ENCODE measurements at regions not wholly inside any gene's neighbourhood (a gene's known extent, or its start where the extent isn't known, plus 50 kb on each side); places are given as distances from the start of the nearest gene placed in this dataset.

DNA sequence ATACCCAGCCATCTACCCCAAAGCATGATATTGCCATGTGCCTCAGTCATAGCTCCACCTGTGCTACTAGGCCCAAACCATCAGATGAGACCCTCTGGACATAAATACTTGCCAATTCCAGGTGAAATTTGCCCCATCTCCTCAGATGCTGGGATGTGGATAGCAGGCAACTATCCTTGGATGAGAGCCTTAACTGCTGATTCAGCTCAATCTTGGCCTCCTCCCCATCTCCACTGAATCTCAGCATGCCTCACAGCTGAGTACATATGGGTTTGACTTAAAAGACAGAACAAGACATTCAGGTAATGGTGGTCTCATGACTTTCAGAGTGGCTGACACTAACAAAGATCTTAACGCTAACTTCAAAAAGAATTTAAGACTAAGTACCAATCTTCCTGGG is 50.8 kb upstream of the KLHL13 start:
- no peak for DNase-seq (ENCODE audit: low spot score)

DNA sequence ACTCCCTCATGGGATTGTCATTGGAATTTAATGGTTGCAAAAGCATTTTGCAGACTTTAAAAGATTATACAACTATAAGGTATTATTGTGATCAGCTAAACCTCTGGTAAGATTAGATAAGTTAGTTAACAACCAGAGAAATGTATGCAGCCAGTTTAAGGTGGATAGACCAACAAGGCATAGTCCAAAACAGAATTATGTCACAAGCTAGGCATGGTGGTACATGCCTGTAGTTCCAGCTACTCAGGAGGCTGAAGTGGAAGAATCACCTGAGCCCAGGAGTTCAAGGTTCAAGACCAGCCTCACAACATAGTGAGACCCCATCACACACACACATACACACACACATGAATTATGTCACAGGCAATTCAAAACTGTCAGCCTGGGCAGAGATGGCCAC is 54.7 kb upstream of the KLHL13 start:
- DNase-seq (ENCODE audit: low spot score): no peak

DNA sequence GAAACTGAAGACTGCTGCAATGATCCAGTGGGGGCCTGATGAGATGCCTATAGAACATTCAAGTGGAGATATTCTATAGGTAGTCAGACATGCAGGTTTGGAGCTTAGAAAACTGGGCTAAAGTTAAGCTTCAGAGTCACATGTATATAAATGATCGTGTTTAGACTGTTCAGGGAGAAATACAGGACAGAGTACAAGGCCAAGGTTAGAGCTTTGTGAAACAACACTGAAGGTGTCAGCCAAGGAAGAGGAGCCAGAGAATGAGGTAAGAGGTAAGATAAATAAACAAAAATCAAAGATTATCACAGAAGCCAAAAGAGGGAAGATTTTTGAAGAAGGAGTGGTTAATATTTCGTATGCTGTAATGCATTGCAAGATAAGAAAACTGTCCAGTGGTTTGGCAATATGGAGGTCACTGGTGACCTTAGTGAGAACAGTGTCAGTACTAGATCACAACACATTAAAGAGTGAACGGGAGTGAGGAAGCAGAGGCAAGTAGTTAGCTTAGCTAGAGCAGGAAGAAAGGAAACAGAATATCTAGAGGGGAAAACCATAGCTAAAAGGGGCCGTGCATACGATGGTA is 58.0 kb upstream of the KLHL13 start:
- no peak for DNase-seq (ENCODE audit: low spot score)

DNA sequence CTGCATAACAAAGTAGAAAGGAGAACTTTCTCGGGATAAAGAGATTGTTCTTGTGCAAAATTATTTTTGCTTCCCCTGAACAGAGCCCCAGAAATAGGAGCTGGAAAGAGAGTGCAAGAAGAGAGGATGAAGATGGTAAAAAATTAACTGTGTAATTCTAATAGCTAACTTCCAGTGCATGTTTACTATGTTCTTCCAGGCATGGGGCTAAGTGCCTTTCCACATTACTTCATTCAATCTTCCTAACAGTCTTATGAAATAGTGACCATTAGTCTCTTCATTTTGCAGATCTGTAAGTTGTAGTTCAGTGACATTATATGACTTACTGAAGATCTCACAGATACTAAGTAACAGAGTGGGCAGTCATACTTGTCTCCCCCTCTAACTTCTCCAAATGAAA is 61.1 kb upstream of the KLHL13 start:
- no peak for DNase-seq (ENCODE audit: low spot score)

DNA sequence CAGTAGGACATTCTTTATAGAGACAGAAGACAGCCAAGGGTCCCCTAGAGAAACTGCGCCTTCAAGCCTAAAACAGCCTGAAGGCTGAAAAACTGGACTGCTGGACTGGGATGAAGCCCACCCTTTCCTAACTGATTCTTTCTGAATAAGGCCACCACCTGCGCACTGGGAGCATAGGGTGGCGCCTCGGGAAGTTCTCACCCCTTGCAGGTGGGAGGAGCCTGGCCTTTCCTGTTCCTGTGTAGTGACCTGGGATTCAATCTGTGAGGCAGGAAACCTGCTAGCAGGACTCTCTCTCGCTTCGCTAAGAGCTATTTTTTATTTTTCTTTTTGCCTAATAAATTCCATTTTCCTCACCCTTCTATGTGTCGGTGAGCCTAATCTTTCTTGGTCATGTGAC is 61.8 kb upstream of the KLHL13 start:
- DNase-seq (ENCODE audit: low spot score): no peak

DNA sequence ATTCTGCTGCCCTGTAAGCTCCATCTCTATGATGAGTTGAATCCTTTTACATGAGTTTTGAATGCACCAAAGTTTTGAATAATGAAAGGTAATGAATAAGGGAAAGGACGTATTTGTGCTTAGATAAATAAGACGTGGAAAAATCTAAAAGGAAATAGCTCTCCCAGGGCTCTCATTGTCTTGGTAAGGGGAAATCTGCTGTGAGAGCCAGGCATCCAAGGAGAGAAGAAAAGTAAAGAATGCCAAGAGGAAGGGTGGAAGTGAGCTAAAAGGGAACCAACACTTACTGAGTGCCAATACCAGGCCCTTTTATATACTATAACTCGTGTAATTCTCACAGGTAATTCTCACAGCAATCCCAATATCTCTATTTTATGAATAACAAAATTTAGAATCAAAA is 62.6 kb upstream of the KLHL13 start:
- DNase-seq (ENCODE audit: low spot score): no peak

DNA sequence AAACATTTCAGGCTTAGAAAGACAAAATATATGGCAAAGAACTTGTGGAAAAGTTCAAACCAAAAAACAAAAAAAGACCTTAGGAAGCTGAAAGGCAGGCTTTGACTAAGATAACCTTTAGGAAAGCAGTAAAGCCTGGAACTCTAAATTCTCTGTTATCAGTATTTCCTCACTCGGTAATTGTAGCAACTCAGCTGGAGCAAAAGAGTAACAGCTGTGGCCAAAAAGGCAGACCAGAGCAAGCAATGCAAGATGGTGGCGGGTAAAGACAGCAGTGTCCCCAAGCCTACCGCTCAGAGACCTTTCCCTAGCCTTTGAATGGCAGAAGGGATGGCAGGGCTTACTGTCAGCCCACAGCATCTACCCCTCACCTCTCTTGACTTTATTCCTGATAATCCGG is 63.1 kb upstream of the KLHL13 start:
- no peak for DNase-seq (ENCODE audit: low spot score)

DNA sequence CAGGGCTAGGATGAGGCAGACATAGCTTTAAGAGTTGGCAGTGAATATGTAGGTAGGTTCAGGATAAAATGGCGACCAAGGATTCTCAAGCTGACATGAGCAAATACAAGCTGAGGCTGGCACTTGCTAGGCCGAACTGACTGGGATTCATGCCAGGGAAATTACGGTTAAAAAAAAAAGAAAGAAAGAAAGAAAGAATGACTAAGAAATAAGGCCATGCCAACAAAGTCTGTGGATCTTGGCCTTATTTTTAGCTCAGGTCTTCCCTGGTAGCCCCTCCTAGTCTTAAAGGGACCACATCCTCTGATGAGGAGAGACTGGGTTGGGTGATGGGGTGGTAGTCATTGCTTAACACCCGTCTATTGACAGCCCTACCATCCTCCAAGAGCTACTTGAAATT is 64.4 kb upstream of the KLHL13 start:
- DNase-seq (ENCODE audit: low spot score): no peak

DNA sequence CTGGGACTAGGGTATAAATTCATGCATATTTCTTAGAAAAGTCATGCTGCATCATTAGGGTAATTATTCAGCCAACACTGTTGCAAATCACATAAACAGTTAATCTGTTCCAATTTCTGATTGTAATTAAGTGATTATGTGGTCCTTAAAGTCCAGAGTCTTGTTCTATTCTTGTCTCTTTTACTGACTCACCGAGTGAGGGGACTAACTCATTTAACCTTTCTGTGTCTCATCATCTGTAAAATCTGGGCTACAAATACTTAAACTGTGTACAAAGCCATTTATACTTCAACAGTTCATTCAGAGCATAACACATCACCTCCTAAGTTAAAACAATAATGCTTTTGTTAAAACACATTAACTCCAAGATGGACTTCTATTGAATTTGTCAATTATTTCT is 65.4 kb upstream of the KLHL13 start:
- no peak for DNase-seq (ENCODE audit: low spot score)

DNA sequence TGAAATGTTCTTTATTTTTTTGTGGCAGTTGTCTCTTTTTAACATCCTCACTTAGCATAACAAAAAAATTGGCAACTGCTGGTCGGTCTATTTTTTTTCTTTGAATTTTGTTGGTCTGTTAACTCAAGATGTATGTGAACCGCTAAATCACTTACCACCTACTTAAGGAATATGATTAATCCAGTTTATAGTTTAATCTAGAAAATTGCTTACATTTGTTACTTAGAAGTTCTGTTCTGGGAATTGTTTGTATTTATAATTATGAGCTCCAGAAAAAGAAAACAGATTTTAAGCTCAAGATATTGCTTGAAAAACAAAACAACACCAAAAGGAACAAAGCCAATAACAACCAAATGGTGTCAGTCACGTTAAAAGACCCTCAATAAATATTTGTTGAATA is 66.1 kb upstream of the KLHL13 start:
- DNase-seq (ENCODE audit: low spot score): no peak

DNA sequence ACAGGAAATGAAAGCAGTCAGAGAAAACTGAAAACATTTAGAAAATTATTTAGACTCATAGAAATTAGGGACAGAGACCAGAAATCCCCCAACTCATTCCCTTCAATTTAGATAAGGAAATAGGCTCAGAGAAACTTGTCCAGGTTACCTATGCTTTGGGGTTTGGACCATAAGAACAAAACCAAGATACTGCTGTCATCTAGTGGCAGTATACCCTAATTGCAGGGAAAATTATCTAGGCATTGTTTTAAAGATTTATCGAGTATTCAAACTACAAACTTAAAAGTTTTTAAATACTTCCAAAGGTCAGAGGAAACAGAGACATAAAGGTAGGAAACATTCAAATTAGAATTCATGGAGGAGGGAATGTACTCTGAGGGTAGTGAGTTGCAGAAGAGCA is 67.0 kb upstream of the KLHL13 start:
- DNase-seq (ENCODE audit: low spot score): no peak

DNA sequence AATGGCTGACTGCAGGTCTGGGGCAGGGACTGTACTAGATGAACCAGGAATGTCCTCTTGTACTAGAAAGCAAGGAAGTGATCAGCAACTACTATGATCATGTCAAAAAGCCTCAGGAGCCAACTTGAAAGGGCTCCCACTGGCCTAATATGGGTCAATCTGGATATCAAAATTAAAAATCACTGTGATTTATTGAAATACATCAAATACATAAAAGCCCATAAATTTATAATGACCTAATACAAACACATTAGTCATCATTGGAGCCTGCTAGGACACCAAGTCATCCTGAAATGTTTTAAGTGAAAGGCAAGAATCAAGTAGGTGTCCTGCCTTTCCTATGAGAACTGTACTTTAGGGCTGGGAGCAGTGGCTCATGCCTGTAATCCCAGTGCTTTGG is 70.5 kb upstream of the KLHL13 start:
- DNase-seq (ENCODE audit: low spot score): no peak

DNA sequence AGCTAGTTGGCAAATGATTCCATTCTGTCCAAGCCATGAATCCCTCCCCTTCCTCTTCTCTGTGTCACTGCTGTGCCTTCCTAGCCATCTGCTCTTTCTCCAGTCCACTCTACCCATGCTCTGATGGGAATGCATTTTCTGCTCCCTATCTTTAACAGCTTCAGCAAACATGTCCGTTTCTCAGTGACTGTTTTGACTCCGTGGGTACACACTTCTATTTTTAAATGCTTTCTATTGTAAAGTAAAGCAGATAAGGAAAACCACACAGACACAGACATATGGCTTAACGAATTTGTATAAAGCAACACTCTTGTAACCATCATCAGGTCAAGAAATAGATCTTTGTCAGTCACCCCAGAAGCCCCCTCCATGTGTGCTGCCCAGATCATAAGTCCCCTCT is 72.4 kb upstream of the KLHL13 start:
- DNase-seq (ENCODE audit: low spot score): no peak

DNA sequence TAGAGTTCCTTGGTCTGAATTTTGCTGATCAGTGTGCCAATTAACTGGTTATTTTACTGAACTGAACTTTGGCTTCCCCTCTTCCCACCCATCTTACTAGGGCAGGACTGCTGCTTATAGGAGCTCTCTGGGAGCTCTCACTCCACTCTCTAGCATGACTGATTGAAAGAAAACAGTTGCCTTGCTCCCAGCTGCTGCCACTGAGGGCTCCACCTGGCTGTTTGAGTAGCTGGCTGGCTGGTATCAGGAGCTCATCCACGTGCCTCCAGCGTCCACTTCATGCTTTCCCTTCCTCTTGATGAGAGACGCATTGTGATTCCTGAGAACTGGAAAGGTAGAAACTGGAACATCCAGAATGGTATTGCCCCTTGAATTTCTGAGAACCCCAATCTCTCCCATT is 73.0 kb upstream of the KLHL13 start:
- no peak for DNase-seq (ENCODE audit: low spot score)

DNA sequence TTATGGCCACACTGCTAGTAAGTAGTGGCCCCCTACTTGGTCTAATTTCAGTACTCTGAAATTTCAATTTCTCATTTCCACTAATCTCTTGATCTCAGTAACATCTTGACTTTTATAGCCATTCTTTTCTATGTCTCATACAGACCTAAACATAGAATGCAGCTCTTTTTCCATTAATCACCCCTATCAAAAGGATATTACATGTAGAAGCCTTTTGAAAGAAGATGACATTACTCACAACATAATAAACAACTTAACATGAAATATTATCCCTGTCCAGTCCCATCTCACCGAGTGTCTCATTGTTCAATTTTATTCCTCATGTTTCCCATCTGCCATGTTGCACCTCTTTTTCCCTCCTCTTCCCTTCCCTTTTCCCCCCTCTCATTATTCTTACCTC is 81.1 kb upstream of the KLHL13 start:
- no peak for DNase-seq (ENCODE audit: low spot score)

DNA sequence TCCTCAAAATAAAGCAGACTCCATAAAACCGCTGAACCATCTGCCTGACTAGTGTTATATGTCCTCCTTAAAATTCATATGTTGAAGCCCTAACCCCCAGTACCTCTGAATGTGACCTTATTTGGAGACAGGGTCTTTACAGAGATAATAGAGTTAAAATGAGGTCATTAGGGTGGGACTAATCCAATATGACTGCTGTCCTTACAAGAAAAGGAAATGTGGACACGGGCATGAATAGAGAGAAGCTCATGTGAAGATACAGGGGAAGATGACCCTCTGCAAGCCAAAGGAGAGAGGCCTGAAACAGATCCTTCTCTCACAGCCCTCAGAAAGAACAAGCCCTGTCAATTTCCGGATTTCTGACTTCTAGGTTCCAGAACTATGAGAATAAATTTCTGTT is 82.0 kb upstream of the KLHL13 start:
- DNase-seq (ENCODE audit: low spot score): no peak

DNA sequence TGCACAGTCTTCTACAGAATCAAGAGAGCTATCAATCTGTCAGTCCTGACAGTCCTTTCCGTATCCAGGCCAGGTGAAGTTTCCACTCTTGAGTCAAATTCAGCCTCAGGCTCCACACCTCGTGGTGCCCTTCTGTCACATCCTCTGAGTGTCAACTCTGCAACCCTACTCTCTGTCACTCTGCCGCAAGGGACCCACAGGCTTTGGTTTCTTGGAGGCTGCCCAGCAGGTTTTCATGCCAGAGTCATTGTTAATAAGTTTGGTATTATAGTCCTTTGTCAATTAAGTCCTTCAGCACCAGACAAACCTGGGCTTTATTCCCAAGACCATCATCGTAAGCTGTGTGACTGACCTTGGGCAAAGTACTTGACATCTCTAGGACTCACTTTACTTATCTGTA is 83.4 kb upstream of the KLHL13 start:
- DNase-seq (ENCODE audit: low spot score): no peak

DNA sequence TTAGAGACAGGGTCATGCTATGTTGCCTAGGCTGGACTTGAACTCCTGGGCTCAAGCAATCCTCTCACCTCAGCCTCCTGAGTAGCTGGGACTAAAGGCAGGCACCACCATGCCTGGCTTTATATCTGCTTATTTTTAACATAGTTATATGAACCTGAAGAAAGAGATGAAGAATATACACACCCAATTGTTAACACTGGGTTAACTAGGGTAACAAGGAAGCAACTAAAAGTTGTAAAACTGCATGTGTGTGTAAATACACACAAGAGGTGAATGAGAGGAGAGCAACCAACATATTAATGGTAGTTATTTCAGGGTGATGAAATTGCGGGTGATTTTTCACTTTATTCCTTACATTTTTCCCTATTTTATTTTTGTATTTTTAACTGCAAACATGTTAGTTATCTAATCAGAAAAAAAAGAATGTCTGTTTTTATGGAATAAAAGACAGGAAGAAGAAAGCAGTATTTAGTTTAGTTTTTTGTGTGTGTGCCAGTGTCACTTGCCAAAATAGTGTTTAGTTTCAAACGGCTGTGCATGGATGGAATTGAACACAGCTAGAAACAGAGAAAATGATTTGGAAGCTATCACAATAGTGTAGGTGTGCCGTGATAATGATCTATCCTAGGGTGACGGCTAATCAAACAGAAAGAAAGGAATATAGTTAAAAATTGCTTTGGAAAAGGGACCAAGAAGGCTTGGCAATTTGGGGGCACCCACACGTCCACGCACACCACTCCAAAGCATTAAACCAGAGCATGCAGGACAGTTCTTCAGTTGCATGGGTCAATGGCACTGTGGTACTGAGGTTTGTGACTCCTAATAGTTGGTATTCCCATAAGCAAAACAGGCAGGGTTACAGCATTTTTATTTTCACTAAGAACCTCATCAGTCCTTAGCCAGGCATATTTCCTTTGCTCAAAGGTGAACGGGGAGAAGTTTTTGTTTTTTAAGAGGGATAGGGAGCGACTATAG is 89.1 kb upstream of the KLHL13 start:
- no peak for DNase-seq (ENCODE audit: low spot score)

DNA sequence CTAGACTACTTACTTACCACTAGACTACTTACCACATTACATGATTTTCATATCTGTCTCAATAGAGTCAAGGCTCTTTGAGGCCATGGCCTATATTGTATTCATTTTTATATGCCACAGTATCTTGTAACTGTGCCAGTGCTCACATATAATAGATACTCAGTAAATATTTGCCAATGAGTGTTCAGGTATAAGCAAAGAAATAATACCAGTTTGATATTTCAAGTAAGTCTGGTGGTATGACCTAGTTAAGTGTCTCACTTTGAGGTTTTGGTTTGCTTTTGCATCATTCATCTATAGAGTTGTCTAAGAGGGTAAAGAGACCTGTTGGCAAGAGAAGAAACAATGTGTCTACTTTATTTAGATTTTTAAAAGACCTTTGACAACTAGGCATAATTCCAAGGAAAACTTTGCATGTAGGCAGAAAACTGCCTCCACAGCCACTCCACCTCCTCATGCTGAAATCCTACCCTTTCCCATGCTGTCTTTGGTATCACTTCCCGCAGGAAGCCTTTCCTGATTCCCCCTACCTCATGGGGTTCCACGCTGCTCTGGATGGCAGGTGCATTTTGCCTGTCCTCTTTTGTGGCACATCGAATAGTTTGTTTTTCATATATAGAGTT is 91.3 kb upstream of the KLHL13 start:
- no peak for DNase-seq (ENCODE audit: low spot score)

DNA sequence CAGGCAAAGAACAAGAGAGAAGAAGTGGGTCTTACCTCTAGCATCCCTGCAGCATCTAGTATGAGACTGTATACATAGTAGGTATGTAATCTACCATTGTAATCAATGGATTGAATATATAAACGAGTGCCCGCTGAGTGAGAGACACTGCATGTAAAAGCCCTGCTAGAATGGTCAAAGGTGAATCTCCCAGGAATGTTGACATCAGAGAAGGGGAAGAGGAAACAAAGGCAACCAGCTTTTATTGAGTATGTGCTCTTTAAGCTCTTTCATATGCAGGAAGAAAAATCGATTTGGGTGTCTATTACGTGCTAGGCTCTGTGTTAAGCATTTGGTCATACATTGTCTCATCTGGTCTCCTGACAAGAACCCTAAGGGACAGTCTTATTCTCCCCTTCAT is 91.9 kb upstream of the KLHL13 start:
- DNase-seq (ENCODE audit: low spot score): no peak

DNA sequence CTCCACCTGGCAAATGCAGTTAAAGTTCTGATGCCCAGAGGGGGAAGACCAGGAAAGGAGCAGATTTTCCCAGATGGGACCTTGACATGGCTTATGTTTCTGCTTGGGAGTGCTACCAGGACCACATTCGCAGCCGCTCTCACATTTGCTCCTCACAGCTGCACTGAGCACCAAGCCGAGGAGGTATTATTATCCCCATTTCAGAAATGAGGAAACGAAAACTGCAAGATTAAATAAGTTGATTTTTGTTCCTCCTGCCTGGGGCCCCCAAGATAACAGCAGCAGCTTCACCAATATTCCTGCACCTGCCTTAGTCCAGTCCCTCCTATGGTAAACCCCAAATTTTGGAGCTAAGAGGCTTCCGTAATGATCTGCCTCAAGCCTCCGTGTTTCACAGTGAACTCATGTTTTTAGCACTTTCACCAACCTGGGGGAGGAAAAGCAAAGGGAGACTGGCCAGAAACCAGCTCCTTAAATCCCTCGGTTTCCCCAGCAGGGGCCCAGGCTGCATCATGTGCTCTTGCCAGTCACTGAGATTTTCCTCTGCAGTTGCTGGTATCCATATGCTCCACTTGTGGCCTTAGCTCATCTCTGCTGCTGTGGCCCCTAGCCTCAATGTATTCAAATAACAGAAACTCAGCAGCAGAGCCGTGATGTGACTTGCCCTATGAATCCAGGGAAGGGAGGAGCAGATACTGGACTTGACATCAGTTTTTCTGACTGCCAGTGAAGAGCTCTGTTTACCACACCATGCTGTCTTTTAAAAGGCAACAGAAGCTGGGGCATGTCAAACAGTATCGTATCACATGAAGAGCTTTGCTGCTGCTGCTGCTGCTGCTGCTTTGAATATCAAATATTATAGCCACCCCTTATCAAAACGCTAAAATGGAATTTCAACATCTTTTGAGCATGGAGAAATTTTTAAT is 95.5 kb upstream of the KLHL13 start:
- DNase-seq (ENCODE audit: low spot score): no peak

DNA sequence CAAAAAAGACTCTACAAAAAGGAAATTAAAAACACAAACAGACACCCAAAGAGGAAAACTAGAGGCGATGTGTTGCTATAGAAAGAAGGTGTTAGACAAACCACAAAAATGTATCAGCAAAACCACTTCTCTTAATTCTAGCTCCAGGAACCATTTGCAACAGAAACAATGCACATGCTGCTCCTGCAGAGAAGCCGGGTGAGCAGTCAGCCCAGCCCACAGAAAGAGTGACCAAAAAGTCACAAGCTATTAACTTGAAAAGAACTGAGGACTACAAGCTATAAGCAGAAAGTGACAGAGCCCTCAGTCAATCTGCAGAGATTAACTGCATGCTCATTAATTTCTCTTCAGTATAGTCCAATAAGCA is 96.2 kb upstream of the KLHL13 start:
- no peak for DNase-seq (ENCODE audit: low spot score)

All from COLO829 (cell line).